Activated T-cell treated with anti-CD3 and anti-CD28 coated beads, Interleukin-2, amount 50 U/mL, for 72 hours (primary cell): ENCODE measurements at regions not wholly inside any gene's neighbourhood (a gene's known extent, or its start where the extent isn't known, plus 50 kb on each side); places are given as distances from the start of the nearest gene placed in this dataset.
"Not testable (repeated sequence)": the region's sequence is repeated elsewhere in the genome, so short reads cannot be mapped to it uniquely, and the experiment has no call there.

Experiments
- ATAC-seq, 2 donors: fragments of 150-1000 bp; cut with Tn5 transposase; replicated peaks in 1 of 2; 2 replicates each; pipeline ENCODE4 v1.10.0; 2021; ENCODE audit warnings: moderate library complexity in 2 of 2, mild to moderate bottlenecking in 1 of 2
- DNase-seq, 2 donors: peaks; one replicate each; pipeline ENCODE4 v3.0.0; 2021 to 2022; ENCODE audit warnings: mixed read lengths in 1 of 2
- H3K27ac Mint-ChIP-seq: one replicate; pipeline ENCODE4 v1.8.0; 2022; ENCODE audit warnings: mild to moderate bottlenecking, moderate library complexity, mixed read lengths
- H3K27me3 Mint-ChIP-seq: one replicate; pipeline ENCODE4 v1.8.0; 2022; ENCODE audit warnings: low read depth, mixed read lengths
- H3K36me3 Mint-ChIP-seq, 2 donors: one replicate each; pipeline ENCODE4 v1.8.0; 2022; ENCODE audit warnings: mixed read lengths in 2 of 2, mild to moderate bottlenecking in 1 of 2; ENCODE audit not compliant: insufficient read depth in 2 of 2
- H3K4me1 Mint-ChIP-seq: one replicate; pipeline ENCODE4 v1.8.0; 2022; ENCODE audit warnings: low read depth, mixed read lengths
- H3K4me3 Mint-ChIP-seq, 2 donors: one replicate each; pipeline ENCODE4 v1.8.0; 2022; ENCODE audit warnings: mild to moderate bottlenecking in 2 of 2, mixed read lengths in 2 of 2, moderate library complexity in 2 of 2
- H3K9me3 Mint-ChIP-seq, 2 donors: one replicate each; pipeline ENCODE4 v1.8.0; 2022; ENCODE audit warnings: mixed read lengths in 2 of 2

DNA sequence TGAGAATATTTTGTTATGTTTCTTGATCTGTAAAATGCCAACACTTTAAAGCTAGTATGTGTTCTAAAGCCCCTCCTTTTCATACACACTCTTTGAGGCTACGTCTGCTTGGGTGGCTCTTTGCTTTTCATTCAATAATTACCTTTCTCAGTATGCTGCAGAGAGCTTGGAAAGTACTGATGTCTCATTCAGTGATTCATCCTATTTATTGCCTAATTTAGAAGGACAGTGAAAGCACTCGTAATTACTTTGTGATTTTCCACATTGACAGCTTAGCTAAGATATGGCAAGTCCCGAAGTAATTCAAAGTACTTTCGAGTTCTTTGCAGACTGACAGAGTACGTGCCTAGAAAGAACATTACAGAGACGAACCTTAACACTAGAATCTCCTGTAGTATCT is 57.2 kb downstream of the BMP15 start:
- ATAC-seq = no peak
- H3K4me1 Mint-ChIP-seq = no peaks in the 10 kb centered on the region
- H3K27ac Mint-ChIP-seq = no peak overlapping the region

DNA sequence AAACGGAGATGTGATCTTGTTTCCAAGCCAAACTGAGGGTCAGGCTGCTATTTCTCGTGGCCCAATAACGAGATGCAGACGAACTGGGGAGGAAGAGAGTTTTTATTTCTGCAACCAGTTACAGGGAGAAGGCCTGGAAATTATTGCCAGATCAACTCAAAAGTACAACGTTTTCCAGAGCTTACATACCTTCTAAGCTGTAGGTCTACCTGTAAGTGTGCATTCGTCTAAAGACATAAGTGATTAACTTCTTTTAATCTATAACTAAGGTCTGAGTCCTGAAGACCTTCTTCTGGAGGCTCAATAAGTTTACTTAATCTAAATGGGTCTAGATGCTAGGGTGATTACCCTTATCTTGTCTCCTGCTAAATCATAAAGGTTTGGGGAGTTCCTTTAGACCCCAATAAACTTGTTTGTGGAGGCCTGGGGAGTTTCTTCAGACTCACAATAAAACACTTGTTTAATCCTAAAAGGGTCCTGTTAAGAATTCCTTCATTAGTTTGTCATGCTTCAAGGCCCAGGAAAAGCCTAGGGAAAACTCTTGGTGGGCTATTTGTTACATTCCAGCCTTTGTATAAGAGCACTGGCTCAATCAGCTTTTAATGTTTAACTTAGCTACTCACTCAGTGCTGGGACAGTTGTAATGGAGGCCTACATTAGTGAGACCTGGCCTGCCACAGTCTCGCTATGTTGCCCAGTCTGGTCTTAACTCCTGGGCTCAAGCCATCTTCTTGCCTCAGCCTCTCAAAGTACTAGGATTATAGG is 58.5 kb downstream of the BMP15 start:
- H3K4me1 Mint-ChIP-seq, H3K4me3 Mint-ChIP-seq, H3K27ac Mint-ChIP-seq, H3K36me3 Mint-ChIP-seq, DNase-seq, ATAC-seq, H3K9me3 Mint-ChIP-seq: not testable (repeated sequence)
- H3K27me3 Mint-ChIP-seq = peaks cover 31% of the 10 kb centered on the region

More for the DNA sequence above, 57.2 kb downstream of the BMP15 start:
- no peak for DNase-seq
- H3K36me3 Mint-ChIP-seq = no peaks in the 10 kb centered on the region
- peaks cover 26% of the 10 kb centered on the region for H3K27me3 Mint-ChIP-seq
- no peak overlapping the region for H3K4me3 Mint-ChIP-seq
- no peaks in the 10 kb centered on the region for H3K9me3 Mint-ChIP-seq

DNA sequence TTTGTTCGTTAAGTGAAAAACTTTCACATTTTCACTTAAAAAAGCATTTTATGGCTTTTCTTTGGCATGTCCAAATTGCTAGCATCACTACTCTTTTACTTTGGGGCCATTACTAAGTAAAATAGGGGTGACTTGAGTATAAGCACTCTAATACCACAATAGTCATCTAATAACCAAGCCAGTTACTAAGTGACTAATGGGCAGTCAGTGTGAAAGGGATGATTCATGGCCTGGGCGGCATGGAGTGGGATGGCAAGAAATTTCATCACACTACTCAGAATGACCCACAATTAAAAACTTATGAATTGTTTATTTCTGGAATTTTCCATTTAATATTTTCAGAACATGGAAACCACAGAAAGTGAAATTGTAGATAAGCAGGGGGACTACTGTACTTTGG is 60.9 kb downstream of the BMP15 start:
- ATAC-seq (peak in 1 of 2 donors; percentile 59), DNase-seq (peak in 1 of 2 donors; percentile 3)
- H3K4me3 Mint-ChIP-seq = peak overlapping the region in 1 of 2 donors; percentile 20
- H3K9me3 Mint-ChIP-seq = no peaks in the 10 kb centered on the region
- no peaks in the 10 kb centered on the region for H3K36me3 Mint-ChIP-seq
- no peaks in the 10 kb centered on the region for H3K4me1 Mint-ChIP-seq
- H3K27me3 Mint-ChIP-seq = peaks cover 25% of the 10 kb centered on the region
- H3K27ac Mint-ChIP-seq = no peak overlapping the region

DNA sequence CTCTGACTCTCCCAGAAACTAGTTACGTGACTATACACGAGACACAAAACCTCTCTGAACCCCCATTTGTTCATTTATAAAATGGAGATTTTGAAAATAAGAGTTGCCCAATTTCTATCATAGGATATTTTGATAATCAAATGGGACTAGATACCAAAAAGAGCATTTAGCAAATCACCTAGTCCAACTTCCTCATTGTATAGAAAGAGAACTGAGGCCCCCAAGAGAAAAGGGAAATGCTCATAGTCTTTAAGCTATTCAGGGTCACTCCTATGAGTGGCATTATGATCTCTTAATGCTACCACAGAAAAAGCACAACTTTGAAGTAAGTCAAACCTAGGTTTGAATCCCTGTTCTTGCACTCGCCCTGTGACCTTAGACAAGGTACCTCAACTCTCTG is 62.7 kb downstream of the BMP15 start:
- H3K27me3 Mint-ChIP-seq = peaks cover 18% of the 10 kb centered on the region
- no peaks in the 10 kb centered on the region for H3K36me3 Mint-ChIP-seq
- H3K27ac Mint-ChIP-seq = no peak overlapping the region
- H3K4me1 Mint-ChIP-seq = no peaks in the 10 kb centered on the region
- ATAC-seq (no peak), DNase-seq (no peak)
- H3K9me3 Mint-ChIP-seq = no peaks in the 10 kb centered on the region
- no peak overlapping the region for H3K4me3 Mint-ChIP-seq

DNA sequence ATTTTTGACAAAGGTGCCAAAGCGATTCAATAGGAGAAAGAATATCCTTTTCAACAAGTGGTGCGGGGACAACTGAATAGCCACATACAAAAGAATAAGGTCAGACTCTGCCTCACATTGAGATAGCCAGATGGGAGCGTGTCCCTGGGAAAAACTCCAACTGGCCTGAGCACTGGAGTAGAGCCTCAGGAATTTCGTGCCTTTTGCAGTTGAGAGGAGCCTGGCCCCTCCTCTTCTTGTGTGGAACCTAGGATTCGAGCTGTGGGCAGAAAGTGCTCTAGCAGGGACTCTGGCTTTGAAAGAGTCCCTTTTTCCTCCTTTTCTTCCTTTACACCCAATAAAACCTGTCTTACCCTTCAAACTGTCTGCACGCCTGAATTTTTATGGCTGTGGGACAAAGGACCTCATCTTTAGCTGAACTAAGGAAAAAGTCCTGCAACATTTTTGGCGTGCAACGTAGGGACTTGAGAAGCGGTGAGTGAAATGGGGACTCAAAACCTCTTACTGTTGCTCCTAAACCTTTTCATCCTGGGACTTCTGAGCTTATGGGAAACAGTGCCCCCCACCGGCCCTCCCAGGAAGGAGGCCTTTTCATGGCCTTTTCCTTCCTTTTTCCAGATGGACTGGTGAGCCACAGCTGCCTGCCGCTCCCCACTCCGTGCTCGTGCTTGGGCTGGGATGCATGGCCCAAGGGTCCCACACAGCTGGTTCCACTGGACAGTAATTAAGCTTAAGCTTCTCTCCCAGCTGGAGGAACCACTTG is 68.6 kb downstream of the BMP15 start:
- H3K27ac Mint-ChIP-seq = no peak overlapping the region
- ATAC-seq (no peak), DNase-seq (no peak)

DNA sequence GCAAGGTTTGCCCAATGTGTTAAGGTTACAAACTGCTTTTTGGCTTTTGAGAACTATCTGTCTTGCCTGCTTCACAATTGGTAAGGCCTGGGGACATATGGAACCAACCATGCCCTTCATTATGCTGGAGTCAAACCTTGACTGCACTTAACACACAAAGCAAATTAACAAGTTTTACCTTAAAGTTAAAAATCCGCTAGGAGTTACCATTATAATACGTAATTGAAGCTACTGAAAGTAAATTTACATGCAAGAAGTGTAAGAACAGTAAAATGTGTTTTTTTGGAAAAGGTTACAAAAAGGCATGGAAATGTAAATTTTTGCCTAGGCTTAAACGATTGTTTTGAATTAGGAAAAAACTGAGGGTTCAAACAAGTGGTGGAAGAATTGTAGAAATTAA is 69.7 kb downstream of the BMP15 start:
- H3K27me3 Mint-ChIP-seq = peaks cover 19% of the 10 kb centered on the region
- no peaks in the 10 kb centered on the region for H3K4me1 Mint-ChIP-seq
- H3K4me3 Mint-ChIP-seq = no peak overlapping the region
- no peak for ATAC-seq
- no peaks in the 10 kb centered on the region for H3K9me3 Mint-ChIP-seq
- H3K27ac Mint-ChIP-seq = no peak overlapping the region
- DNase-seq = no peak
- no peaks in the 10 kb centered on the region for H3K36me3 Mint-ChIP-seq

More for the DNA sequence above, 68.6 kb downstream of the BMP15 start:
- Mint-ChIP-seq H3K4me1 (no peaks in the 10 kb centered on the region), H3K9me3 (no peaks in the 10 kb centered on the region), H3K36me3 (no peaks in the 10 kb centered on the region), H3K4me3 (no peak overlapping the region), H3K27me3 (peaks cover 21% of the 10 kb centered on the region)

DNA sequence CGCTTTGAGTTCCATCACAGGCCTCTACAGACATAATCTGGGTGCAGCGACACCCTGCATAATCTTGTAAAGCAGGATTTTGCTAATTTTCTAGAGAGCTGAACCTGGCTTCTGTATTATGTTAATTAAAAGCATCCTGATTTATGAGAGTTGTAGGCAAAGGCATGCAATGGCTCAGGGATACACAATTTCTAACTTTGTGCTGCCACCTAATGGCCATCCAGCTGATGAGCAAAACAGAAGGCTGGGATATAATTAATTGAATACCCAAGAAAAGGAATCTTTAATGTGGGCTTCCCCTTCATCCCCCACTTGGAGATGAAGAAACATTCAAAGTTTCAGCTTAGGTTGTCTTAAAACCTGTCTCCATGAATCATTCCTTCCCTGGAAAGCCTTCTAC is 78.1 kb downstream of the BMP15 start:
- no peaks in the 10 kb centered on the region for H3K36me3 Mint-ChIP-seq
- ATAC-seq (no peak), DNase-seq (peak; percentile 6 to 8)
- H3K9me3 Mint-ChIP-seq = no peaks in the 10 kb centered on the region
- H3K27ac Mint-ChIP-seq = no peak overlapping the region
- peaks cover 35% of the 10 kb centered on the region for H3K27me3 Mint-ChIP-seq
- no peak overlapping the region for H3K4me3 Mint-ChIP-seq
- no peaks in the 10 kb centered on the region for H3K4me1 Mint-ChIP-seq

DNA sequence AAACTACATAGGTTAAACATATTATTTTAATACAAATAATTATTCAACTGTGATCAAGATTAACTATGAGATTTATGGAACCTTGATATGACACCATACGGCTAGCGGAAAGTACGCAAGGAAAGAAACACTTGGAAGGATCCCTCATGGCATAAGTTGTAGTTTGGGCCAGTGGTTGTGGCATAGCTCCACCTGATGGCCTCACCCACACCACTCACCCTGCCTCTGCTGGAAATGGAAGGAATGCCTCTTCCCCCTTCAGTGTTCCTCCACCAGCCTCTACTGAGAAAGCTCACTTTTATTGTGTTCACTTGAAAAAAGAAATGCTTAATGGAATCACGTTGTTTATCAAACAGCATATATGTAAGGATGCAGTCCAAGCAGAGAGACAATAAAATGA is 86.4 kb downstream of the BMP15 start:
- no peak for DNase-seq
- H3K4me1 Mint-ChIP-seq = no peaks in the 10 kb centered on the region
- H3K4me3 Mint-ChIP-seq = no peak overlapping the region
- ATAC-seq = no peak
- no peaks in the 10 kb centered on the region for H3K9me3 Mint-ChIP-seq
- H3K27me3 Mint-ChIP-seq = peaks cover 34% of the 10 kb centered on the region
- no peak overlapping the region for H3K27ac Mint-ChIP-seq
- no peaks in the 10 kb centered on the region for H3K36me3 Mint-ChIP-seq

DNA sequence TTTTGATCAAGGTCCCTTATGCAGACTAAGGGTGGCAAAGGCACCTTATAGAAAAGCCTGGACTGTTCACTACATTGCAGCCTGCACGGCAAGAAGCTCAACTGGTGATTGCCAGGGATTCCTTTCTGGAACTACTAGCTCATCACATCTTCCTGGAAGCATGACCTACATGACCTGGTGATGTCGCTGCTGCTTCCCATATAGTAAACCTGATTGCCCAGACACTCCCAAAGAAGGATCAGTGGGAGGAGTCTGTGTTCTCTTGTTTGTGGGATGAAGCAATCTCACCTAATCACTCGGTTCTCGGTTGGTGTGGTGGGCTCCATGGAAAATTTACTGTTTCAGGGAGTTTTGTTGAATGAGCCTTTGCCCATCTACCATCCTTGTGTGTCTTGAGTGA is 89.8 kb downstream of the BMP15 start:
- peaks cover 18% of the 10 kb centered on the region for H3K27me3 Mint-ChIP-seq
- not testable (repeated sequence) for H3K4me1 Mint-ChIP-seq, DNase-seq, H3K9me3 Mint-ChIP-seq, H3K27ac Mint-ChIP-seq, H3K36me3 Mint-ChIP-seq, H3K4me3 Mint-ChIP-seq, ATAC-seq

DNA sequence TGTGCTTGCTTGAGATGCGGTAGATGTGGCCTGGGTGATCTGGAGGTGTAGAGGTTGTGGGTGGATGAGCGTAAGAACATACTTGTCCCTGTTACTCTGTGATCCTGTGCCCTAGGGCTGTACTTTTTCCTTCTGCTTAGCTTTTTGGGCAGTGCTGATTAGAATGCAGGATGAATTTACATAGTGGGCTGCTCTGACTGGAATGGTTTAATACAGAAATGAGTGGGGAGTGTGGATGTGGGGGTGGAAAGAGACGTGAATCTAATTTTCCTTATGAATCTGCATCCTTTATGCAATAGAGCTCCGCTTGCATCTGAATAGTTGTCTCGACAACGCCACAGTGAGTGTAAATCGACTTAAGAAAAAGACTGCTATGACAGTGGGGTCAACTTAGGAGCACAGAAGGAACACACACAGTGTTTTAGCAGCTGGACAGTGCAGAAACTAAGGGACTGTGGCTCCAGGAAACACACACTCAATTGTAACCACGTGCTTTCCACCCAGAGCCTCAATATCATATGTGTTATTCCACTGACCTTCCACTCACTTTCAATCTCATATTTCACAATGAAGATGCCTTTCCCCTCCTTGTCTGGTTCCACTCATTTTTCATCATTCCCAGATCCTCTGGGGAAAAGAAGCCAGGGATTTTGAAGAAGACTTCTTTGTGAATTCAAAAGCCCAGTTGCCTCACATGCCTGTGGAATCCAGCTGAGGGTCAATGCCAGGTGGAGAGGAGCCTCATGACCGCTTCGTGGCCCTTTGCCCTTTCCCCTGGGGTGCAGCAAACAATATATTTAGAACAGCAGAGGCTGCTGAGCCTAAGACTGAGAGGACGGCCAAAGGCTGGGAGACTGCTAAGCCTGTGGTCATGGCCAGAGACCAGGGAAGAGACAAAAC is 91.4 kb downstream of the BMP15 start:
- H3K9me3 Mint-ChIP-seq, ATAC-seq, H3K4me3 Mint-ChIP-seq, H3K27ac Mint-ChIP-seq, H3K36me3 Mint-ChIP-seq, DNase-seq, H3K4me1 Mint-ChIP-seq: not testable (repeated sequence)
- H3K27me3 Mint-ChIP-seq = peaks cover 17% of the 10 kb centered on the region

DNA sequence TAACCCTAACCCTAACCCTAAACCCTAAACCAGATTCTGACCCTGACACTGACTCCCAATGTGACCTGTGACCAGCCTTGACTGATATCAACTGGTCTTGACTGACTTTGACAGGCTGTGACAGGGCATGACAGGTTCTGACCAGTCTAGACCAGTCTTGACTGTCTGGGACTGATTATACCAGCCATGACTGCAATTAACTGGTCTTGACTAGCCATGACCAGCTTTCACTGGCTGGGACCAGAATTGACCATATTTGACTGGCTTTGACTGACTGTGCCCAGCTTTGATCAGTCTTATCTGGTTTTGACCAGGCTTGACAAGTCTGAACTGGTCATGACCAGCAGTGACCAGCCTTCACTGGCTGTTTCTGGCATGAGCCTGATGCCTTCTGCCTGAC is 95.5 kb downstream of the BMP15 start:
- Mint-ChIP-seq H3K27me3 (peaks cover 29% of the 10 kb centered on the region), H3K27ac (no peak overlapping the region), H3K9me3 (no peaks in the 10 kb centered on the region), H3K4me3 (no peak overlapping the region), H3K4me1 (no peaks in the 10 kb centered on the region), H3K36me3 (no peaks in the 10 kb centered on the region)
- DNase-seq (no peak), ATAC-seq (no peak)

DNA sequence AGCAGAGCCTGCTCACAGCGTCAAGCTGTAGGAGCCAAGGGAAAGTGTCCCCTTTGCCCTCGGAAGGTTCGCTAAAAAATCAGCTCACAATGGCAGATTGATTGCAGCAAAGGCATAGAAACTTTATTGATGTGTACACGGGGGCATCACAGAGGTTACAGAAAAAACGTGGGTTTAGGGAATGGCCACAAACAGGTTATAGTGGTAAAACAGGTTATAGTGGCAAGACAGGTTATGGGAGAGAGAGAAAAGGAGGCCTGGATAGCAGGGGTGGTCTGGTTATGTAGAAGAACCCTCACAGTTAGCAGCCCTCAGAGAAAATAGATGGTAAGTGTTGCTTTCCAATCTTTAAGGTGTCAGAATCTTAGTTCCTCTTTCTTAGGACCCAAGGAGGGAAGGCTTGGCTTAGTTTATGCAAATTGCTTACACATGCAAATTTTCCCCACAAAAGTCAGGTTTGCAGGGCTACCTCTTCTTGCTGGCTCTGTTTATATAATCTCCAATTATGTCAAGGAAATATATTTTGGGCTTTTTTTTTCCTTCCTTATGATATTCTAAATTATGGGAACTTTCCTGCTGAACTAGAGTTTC is 113.7 kb downstream of the BMP15 start:
- Mint-ChIP-seq H3K36me3 (peaks cover 0 to 2% of the 10 kb centered on the region in 2 donors), H3K9me3 (peaks cover 0 to 2% of the 10 kb centered on the region in 2 donors), H3K27ac (no peak overlapping the region), H3K4me3 (no peak overlapping the region), H3K27me3 (peaks cover 51% of the 10 kb centered on the region), H3K4me1 (no peaks in the 10 kb centered on the region)
- DNase-seq (no peak), ATAC-seq (no peak)

DNA sequence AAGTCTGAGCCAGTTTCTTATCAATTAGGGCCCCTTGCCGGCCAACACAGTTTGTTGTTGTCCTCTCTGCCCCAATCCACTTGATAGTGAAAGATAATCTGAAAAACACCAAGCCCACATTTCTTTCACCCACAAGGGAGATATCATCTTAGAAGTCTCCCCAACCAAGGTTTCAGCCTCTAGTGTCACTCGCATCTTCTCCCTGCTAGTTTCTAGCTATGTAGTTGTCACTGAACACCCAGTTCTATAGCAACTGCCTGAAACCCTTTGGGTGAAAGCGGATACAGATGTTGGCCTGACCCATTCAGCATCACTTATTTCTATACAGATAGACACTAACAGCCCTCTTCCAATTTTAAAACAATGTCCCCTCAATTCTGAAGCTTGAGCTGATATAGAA is 116.3 kb downstream of the BMP15 start:
- DNase-seq = no peak
- H3K27me3 Mint-ChIP-seq = peaks cover 45% of the 10 kb centered on the region
- no peaks in the 10 kb centered on the region for H3K4me1 Mint-ChIP-seq
- no peaks in the 10 kb centered on the region for H3K36me3 Mint-ChIP-seq
- H3K9me3 Mint-ChIP-seq = no peaks in the 10 kb centered on the region
- ATAC-seq = no peak
- no peak overlapping the region for H3K4me3 Mint-ChIP-seq
- H3K27ac Mint-ChIP-seq = no peak overlapping the region
